ENCODE measurements at regions not wholly inside any gene's neighbourhood (a gene's known extent, or its start where the extent isn't known, plus 50 kb on each side); places are given as distances from the start of the nearest gene placed in this dataset.

GRCh38 chr13:47474326-47474725, 526.7 kb downstream of the SUCLA2 start:
- TF ChIP-seq CTCF (IDR thresholded peaks at IDR 0.05; ENCODE audit: poor library complexity, severe bottlenecking), result no peak
- TF ChIP-seq, protein P1, sequence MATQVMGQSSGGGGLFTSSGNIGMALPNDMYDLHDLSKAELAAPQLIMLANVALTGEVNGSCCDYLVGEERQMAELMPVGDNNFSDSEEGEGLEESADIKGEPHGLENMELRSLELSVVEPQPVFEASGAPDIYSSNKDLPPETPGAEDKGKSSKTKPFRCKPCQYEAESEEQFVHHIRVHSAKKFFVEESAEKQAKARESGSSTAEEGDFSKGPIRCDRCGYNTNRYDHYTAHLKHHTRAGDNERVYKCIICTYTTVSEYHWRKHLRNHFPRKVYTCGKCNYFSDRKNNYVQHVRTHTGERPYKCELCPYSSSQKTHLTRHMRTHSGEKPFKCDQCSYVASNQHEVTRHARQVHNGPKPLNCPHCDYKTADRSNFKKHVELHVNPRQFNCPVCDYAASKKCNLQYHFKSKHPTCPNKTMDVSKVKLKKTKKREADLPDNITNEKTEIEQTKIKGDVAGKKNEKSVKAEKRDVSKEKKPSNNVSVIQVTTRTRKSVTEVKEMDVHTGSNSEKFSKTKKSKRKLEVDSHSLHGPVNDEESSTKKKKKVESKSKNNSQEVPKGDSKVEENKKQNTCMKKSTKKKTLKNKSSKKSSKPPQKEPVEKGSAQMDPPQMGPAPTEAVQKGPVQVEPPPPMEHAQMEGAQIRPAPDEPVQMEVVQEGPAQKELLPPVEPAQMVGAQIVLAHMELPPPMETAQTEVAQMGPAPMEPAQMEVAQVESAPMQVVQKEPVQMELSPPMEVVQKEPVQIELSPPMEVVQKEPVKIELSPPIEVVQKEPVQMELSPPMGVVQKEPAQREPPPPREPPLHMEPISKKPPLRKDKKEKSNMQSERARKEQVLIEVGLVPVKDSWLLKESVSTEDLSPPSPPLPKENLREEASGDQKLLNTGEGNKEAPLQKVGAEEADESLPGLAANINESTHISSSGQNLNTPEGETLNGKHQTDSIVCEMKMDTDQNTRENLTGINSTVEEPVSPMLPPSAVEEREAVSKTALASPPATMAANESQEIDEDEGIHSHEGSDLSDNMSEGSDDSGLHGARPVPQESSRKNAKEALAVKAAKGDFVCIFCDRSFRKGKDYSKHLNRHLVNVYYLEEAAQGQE (IDR thresholded peaks at IDR 0.05; ENCODE audit: borderline replicate concordance), result no peak

All from neural cell (in vitro differentiated cells).